GM10266 (cell line): ENCODE measurements at regions not wholly inside any gene's neighbourhood (a gene's known extent, or its start where the extent isn't known, plus 50 kb on each side); places are given as distances from the start of the nearest gene placed in this dataset.
"Not testable (repeated sequence)": the region's sequence is repeated elsewhere in the genome, so short reads cannot be mapped to it uniquely, and the experiment has no call there.

Experiments used
- DNase-seq: peaks from one replicate; pipeline ENCODE4 v3.0.0; 2012; ENCODE audit errors: extremely low spot score
- TF ChIP-seq, protein P1 (sequence below): IDR thresholded peaks from 2 replicates; pipeline ENCODE4 v1.5.1; 2012; ENCODE audit warnings: mild to moderate bottlenecking, low read depth; ENCODE audit not compliant: control insufficient read depth, insufficient read depth; ENCODE audit errors: missing control alignments

DNA sequence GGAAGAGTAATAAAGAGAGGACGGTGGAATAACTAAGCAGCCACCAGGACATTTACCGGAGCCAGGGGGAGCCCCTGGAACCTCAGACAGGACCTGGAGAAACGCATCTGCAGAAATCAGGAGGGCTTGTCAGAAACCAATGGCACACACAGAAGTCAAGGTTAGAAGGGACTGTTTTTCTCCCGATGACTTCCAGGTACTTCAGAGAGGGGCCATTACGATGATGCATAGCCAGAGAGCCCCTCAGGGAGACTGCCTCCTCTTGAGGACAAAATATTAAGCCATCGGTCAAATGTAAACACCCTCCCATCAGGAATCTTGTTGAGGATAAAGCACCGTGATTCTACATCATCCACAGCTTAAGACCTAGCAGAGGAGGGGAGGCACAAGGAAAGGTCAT lies 333.6 kb upstream of the CDH5 start:
- DNase-seq: no peak
- TF ChIP-seq, protein P1, sequence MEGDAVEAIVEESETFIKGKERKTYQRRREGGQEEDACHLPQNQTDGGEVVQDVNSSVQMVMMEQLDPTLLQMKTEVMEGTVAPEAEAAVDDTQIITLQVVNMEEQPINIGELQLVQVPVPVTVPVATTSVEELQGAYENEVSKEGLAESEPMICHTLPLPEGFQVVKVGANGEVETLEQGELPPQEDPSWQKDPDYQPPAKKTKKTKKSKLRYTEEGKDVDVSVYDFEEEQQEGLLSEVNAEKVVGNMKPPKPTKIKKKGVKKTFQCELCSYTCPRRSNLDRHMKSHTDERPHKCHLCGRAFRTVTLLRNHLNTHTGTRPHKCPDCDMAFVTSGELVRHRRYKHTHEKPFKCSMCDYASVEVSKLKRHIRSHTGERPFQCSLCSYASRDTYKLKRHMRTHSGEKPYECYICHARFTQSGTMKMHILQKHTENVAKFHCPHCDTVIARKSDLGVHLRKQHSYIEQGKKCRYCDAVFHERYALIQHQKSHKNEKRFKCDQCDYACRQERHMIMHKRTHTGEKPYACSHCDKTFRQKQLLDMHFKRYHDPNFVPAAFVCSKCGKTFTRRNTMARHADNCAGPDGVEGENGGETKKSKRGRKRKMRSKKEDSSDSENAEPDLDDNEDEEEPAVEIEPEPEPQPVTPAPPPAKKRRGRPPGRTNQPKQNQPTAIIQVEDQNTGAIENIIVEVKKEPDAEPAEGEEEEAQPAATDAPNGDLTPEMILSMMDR: no peak

DNA sequence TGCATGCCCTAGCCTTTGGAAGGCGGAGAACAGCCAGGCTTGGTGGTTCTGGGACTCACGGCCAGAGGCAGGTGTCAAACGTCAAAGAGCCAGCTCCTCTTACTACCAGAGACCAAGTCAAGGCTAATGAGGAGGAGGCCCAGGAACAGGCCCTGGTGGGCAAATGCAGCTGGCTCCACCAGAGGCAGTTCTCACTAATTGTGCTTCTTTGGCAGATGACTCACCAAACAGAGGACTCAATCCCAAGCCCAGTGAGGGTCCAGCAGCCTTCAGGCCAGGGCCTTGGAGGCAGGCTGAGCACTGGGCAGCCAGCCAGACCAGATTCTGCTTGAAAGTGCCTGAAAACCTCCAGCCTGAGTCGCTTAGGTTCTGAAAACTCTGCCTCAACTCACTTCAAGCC lies 336.5 kb upstream of the CDH5 start:
- TF ChIP-seq, protein P1: no peak
- DNase-seq: no peak

- DNase-seq: no peak
These were observed 337.8 kb upstream of the CDH5 start for GRCh38 chr16:66028510-66029216.

DNA sequence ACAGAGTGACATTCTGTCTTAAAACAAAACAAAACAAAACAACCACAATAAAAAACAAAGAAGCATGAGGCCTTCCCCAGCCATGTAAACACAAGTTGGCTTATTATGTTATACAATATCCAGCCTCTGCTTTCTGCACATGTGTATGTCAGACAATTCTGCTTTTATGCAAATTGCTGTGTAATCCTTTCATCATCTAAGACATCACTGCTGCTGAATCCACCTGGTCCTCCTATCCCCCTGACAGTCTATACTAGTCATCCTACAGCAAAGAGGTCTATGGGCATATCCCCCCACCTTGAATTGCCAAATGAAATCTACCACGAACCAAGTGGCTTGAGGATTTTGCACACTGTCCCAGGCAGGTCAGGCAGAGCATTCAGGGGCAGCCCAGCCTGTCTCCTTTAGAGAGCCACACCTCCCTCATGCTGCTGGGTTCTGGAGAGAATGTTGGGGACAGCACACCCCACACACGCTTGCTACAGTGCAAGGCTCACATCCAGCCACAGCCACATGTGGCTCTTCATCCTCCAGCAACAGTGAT lies 339.6 kb upstream of the CDH5 start:
- TF ChIP-seq, protein P1: no peak
- DNase-seq: no peak

More at GRCh38 chr16:66028510-66029216, 337.8 kb upstream of the CDH5 start:
- TF ChIP-seq, protein P1: no peak

DNA sequence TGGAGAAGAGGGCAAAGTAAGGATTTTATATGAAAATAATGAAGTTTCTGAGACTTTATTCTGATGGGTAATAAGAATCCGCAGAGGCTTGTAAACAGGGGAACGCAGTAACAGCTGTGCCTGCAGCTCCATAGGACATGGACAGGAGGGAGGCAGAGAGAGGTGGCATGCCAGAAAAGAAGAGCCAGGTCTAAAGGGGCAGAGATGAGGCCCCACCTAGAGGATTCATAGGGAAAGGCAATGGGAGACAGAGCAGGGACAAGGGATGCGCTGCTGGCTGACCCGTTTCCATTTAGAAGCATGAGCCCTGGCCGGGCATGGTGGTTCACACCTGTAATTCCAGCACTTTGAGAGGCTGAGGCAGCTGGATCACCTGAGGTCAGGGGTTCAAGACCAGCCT lies 340.3 kb upstream of the CDH5 start:
- no peak for DNase-seq
- TF ChIP-seq, protein P1: no peak

- TF ChIP-seq, protein P1: no peak
- DNase-seq: no peak
These were observed 340.7 kb upstream of the CDH5 start for GRCh38 chr16:66025751-66026150.

- not testable (repeated sequence) for DNase-seq
These were observed 341.9 kb upstream of the CDH5 start for GRCh38 chr16:66024567-66024966.
